ENCODE measurements at regions not wholly inside any gene's neighbourhood (a gene's known extent, or its start where the extent isn't known, plus 50 kb on each side); places are given as distances from the start of the nearest gene placed in this dataset.

- TF ChIP-seq EZH2 (IDR thresholded peaks at IDR 0.05) (no peak), POLR2AphosphoS5 (IDR thresholded peaks at IDR 0.05; ENCODE audit: borderline replicate concordance, low read depth, low read length) (no peak), FOXP2 (optimal IDR thresholded peaks at IDR 0.05; ENCODE audit: control extremely low read depth, extremely low read length, insufficient read depth) (no peak)
Measured at GRCh38 chr12:116628989-116629388, 69.8 kb downstream of the MAP1LC3B2 start.

All from SK-N-MC (cell line).